HG03175 (cell line): ENCODE measurements at regions not wholly inside any gene's neighbourhood (a gene's known extent, or its start where the extent isn't known, plus 50 kb on each side); places are given as distances from the start of the nearest gene placed in this dataset.
"Not testable (repeated sequence)": the region's sequence is repeated elsewhere in the genome, so short reads cannot be mapped to it uniquely, and the experiment has no call there.

Experiments used
- ATAC-seq: cut with Tn5 transposase; IDR thresholded peaks from one replicate; pipeline ENCODE4 v1.9.1; 2021; ENCODE audit warnings: mild to moderate bottlenecking, moderate library complexity; ENCODE audit not compliant: unreplicated experiment

DNA sequence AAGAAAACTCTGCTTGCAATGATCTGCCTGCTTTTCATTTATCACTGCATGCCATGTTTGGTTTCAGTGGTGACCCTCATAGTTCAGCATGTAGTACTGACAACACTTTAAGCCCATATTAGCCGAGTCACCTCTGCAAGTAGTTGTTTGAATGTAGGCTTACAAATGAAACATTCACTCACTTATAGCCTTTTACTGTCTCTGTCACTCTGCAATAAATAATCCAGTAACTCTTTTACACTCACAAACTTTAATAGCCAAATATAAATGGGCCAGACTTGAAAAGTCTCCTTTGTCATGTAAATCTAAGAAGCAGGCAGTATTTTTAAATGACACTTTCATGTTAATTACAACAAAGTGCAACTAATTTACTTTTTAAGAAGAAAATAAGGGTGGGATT is 1460.0 kb upstream of the ADGRB3 start:
- no peak for ATAC-seq

DNA sequence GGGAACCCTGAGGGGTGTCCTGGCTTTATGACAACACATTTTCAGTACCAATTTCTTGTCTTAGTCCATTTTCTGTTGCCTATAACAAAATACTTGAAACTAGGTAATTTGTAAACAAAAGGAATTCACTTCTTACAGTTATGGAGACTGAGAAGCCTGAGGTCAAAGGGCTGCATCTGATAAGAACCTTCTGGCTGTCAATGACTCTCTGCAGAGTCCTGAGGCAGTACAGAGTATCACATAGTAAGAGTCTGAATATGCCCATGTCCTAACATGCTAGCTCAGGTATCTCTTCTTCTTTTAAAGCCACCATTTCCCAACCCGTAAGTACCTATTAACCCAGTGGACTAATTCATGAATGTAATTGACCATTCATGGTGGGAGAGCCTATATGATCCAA is 1458.6 kb upstream of the EYS start:
- no peak for ATAC-seq

- ATAC-seq = no peak
Measured at GRCh38 chr6:67160820-67161219, 1453.8 kb upstream of the EYS start.

GRCh38 chr6:67141005-67141404 is 1434.0 kb upstream of the EYS start:
- ATAC-seq = no peak

DNA sequence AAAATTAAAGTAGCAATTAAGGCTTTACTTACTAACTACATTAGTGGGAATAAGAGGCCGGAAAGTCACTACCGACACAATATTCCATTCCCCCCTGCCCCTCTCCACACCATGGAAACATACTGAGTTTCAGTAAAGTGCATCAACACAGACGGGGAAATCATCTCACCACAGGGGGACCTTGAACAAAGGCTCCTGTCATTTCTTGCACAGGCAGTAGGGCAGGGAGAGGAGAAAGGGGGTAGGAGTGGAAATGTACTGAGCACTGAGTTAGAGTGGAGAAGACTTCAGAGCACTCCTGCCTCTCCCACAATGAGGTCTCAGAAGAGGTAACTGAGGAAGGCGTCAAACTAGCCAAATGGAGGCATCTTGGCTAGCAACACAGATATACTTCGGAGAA is 1426.9 kb upstream of the EYS start:
- ATAC-seq = no peak

DNA sequence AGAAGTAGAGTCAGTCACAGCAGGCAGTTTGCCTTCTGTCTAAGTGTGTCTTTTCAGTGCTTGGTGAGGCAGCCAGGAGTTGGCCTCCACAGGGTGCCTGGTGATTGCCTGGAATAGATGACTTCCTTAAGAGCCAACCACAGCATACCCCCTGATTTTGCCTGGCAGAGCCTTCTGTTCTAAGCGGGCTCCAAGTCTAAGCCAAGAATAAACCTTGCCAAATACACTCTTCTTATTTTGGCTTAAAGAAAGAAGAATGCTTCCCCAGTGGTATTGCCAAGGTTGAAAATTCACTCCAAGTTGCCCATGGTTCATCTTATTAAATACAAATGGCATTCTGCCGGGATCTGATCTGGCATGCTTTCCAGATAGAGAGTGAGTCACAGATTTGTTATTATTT is 1424.8 kb upstream of the EYS start:
- no peak for ATAC-seq

DNA sequence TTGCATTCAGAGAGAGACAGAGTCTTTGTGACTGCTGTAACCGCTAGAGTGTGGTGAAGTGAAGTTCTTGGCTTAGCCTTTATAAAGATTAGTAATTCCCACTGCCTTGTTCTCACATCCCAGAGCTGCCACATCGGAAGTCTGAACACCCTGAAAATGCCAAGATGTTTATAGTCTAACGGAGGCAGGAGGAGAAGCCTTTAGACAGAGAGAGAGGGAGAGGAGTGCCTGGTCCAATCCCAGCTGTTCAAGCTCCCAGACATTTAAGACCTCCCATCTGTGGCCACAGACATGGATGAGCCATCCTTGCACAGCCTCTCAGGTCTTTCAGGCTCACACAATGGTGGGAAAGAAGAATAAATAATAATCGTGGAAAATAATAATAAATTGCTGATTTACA is 1422.8 kb upstream of the EYS start:
- no peak for ATAC-seq

GRCh38 chr6:67127041-67127440 is 1420.0 kb upstream of the EYS start:
- no peak for ATAC-seq

DNA sequence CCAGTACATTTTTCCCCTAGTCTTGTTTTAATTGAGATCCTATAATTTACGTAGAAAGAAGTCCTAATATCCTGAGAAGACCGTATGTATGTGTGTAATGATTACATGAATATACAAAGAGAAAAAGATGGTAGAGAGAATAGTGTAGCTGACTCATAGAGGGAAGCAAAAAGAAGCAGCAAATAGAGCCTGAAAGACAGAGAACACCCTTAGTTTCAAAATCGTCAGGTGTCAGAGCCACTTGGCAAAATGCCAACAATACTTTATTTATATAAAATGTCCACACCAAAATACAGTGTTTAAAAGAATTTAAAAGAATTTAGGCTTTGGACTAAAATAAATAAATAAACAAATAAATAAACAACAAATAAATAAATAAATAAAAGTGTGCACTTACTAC is 1414.1 kb upstream of the EYS start:
- ATAC-seq = no peak

DNA sequence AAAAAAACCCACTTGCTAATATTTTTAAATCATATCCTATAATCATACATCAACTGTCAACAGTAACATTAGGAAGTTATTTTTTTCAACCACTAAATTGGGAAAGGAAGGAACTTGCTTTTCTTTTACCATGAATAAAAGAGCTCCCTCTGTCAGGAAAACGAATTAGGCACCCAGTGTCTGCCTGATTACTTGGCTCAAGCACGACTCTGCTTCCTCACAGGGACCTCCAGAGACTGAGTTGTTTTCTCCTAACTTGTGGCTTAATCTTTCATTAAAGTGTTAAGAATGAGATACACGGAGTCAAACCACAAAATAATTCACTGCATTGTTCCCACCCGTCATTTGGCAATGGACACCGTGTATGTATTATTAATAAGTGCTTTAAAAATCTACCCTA is 1405.1 kb upstream of the EYS start:
- no peak for ATAC-seq

DNA sequence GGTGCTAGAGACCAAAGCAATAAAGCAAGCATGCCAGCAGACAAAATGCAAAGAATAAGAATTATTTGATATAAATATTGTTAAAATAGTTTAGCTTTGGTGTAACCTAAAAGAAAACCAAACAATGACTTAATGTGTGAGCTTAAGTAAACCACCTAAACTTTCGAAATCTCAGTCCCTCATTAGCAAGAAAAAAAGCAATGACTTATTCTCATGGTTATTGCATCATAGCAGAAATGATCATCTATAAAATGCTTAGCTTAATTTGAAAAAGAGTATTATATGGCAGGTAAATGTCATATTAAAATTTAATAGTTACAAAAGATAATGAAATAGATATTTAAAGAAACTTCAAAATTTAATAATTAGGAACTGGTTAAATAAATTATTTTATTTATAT is 1395.7 kb upstream of the EYS start:
- ATAC-seq = no peak

- not testable (repeated sequence) for ATAC-seq
Measured at GRCh38 chr6:67095618-67096226, 1388.7 kb upstream of the EYS start.

DNA sequence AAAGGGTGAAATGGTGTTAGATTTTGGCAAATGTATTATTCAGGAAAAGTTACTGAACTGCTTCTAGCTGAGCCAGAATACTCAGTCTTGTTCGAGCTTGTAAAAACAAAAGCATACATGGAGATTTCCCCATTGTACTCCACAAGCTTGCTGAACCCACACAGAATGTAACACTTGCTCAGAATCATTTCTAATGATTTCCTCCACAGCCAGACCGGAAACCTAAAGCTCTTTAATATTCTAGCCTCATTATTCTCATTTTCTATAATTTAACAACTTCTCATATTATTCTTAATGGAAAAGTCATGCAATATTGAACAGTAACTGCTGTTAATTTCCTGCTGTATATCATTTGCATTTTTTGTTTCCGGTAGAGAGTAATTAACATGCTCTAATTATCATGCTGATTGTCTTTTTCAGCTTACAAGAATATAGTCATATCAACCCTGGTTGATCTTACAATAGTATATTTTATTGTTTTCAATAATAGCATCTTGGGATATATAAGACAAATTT is 1387.5 kb upstream of the EYS start:
- no peak for ATAC-seq

- no peak for ATAC-seq
Measured at GRCh38 chr6:67073938-67074337, 1366.9 kb upstream of the EYS start.

GRCh38 chr6:67068781-67069180 is 1361.8 kb upstream of the EYS start:
- no peak for ATAC-seq

GRCh38 chr6:67064323-67064722 is 1357.3 kb upstream of the EYS start:
- ATAC-seq = no peak

DNA sequence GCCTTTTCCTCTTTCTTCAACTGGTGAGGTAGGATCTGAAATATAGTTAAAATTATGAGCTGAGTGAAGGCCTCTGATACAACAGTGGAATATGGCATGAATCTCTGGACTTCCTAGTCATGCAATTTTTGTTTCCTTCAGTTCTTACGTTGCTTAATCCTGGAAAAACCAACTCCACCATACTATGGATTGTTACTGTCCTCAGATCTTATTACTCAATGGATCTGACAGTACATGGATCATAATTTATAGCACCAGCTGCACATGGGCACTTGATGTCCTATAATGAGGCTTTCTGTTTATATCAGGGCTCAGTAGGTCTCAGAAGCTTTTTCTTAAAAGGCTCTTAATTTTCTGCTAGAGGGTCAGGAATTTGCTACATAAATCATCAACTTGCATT is 1341.0 kb upstream of the EYS start:
- ATAC-seq = no peak

DNA sequence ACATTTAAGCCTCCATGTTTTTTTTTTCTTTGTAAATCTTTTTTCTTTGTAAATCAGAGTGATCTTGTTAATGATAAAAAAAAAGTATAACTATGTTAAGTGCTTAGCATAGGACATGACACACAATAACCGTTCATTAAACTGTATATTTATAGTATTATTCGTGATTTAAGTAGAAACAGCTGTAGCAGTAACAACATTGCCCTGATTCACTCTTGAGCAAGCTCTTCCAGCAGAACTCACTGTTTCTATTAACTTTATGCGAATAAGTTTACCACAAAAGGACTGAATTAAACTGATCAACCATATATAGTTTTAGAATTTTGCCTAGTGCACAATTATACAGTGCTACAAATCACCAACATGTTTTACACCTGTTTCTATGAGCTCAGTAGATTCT is 1338.0 kb upstream of the EYS start:
- no peak for ATAC-seq

- no peak for ATAC-seq
Measured at GRCh38 chr6:67031451-67031850, 1324.4 kb upstream of the EYS start.

- no peak for ATAC-seq
Measured at GRCh38 chr6:67030861-67031260, 1323.8 kb upstream of the EYS start.

GRCh38 chr6:67016921-67017460 is 1310.0 kb upstream of the EYS start:
- no peak for ATAC-seq

DNA sequence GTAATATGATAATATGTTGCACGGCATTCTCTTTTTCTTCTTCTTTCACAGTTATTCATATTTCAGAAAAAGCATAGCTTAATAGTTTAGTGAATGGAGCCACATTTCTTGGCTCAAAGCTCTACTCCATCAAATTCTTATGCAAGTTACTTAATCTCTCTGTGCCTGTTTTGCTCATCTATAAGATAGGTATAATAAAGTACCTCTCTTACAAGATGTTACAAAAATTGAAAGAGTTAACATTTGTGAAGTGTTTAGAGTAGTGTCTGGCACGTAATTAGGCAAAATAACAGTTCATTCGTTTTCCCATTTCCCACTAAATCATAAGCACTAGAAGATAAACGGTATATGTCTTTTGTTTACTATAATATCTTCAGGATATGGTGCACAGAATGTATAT is 1304.4 kb upstream of the EYS start:
- ATAC-seq = no peak

- ATAC-seq = no peak
Measured at GRCh38 chr6:67009818-67010217, 1302.8 kb upstream of the EYS start.
